AG08395 (cell line): ENCODE measurements at regions not wholly inside any gene's neighbourhood (a gene's known extent, or its start where the extent isn't known, plus 50 kb on each side); places are given as distances from the start of the nearest gene placed in this dataset.
A peak's percentile ranks its signal among the peaks of the same experiment; 100 is the strongest.
"Not testable (repeated sequence)": the region's sequence is repeated elsewhere in the genome, so short reads cannot be mapped to it uniquely, and the experiment has no call there.

Source experiments
- DNase-seq: peaks from one replicate; pipeline ENCODE4 v3.0.0; 2012; ENCODE audit warnings: mixed read lengths, low spot score

DNA sequence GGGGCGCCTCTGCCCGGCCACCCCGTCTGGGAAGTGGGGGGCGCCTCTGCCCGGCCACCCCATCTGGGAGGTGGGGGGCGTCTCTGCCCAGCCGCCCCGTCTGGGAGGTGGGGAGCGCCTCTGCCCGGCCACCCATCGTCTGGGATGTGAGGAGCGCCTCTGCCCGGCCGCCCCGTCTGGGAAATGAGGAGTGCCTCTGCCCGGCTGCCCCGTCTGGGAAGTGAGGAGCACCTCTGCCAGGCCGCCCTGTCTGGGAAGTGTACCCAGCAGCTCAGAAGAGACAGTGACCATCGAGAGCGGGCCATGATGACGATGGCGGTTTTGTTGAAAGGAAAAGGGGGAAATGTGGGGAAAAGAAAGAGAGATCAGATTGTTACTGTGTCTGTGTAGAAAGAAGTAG lies 249.2 kb upstream of the USP15 start:
- DNase-seq = not testable (repeated sequence)

- no peak for DNase-seq
Measured at GRCh38 chr12:62014330-62014729, 245.9 kb upstream of the USP15 start.

- DNase-seq = no peak
Measured at GRCh38 chr12:62016021-62016420, 244.2 kb upstream of the USP15 start.

DNA sequence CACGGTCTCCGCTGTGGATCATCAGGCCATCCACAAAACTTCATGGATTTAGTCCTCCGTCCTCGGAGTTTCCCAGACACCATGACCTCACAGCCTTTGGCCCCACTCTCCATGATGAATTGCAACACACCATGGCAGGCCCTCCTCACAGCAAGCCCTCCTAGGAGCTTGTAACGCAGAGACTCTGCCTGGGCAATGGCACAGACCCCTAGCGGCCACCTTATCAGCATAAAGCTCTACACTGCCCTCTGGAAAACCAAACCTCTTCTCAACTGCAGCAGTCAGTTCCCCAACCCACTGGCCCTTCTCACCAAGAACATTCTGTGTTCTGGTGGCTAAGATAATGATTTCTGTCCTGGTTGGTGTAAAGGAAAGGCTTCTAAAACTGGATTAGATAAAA lies 238.4 kb upstream of the USP15 start:
- no peak for DNase-seq

DNA sequence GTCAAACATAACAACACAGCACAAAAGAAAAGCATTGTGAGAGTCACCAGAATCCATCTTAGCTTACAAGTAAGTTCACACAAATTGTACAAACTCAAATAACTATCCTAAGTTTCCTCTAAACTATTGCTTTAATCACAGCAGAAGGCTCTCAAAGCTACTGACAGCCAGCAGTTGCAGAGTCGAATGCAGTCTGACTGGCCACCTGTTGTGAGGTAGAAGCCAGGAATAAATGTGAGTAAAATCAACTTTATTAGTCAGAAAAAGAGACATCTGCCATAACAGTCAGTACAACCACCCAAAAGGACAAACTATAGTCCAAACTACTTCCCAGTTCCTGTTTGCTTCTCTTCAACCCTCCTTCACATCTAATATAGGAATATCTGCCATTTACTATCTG lies 231.7 kb upstream of the USP15 start:
- no peak for DNase-seq

GRCh38 chr12:62032870-62033269 lies 227.3 kb upstream of the USP15 start:
- DNase-seq = no peak

- no peak for DNase-seq
Measured at GRCh38 chr12:62044450-62045135, 215.6 kb upstream of the USP15 start.

GRCh38 chr12:62045211-62045610 lies 215.0 kb upstream of the USP15 start:
- DNase-seq = no peak

GRCh38 chr12:62050785-62051184 lies 209.4 kb upstream of the USP15 start:
- no peak for DNase-seq

GRCh38 chr12:62069976-62070375 lies 190.2 kb upstream of the USP15 start:
- DNase-seq = no peak

DNA sequence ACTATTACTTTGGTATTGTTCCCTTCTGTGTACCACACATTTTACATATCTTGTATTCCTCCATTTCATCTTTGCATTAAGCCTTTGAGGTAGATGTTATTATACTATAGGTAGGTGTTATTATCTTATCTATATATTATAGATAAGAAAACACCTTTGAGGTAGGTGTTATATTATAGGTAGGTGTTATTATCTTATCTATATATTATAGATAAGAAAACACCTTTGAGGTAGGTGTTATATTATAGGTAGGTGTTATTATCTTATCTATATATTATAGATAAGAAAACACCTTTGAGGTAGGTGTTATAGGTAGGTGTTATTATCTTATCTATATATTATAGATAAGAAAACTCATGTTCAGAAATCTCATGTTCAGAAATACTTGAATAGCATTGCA lies 187.0 kb upstream of the USP15 start:
- DNase-seq = not testable (repeated sequence)

GRCh38 chr12:62075870-62076269 lies 184.3 kb upstream of the USP15 start:
- DNase-seq = no peak

DNA sequence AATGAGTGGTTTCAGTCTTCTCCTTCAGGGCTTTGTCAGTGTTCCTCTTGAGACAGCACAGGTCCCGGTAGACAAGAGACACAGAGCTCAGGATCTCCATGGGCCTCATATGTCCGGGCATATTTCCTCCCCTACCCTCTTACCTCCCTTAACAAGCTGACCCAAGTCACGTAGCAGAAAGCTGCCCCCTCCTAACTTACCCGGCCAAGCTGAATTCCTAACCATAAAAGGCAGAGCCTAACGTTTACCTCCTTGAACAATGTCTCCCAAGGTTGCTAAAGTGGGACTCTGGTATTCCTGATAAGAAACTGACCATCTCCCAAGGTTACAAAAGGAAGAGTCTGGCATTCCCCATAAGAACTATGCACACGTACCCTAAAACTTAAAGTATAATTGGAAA lies 182.2 kb upstream of the USP15 start:
- DNase-seq = no peak

GRCh38 chr12:62082448-62082847 lies 177.8 kb upstream of the USP15 start:
- DNase-seq = no peak

GRCh38 chr12:62098132-62098531 lies 162.1 kb upstream of the USP15 start:
- no peak for DNase-seq

- DNase-seq = no peak
Measured at GRCh38 chr12:62103748-62104147, 156.5 kb upstream of the USP15 start.

DNA sequence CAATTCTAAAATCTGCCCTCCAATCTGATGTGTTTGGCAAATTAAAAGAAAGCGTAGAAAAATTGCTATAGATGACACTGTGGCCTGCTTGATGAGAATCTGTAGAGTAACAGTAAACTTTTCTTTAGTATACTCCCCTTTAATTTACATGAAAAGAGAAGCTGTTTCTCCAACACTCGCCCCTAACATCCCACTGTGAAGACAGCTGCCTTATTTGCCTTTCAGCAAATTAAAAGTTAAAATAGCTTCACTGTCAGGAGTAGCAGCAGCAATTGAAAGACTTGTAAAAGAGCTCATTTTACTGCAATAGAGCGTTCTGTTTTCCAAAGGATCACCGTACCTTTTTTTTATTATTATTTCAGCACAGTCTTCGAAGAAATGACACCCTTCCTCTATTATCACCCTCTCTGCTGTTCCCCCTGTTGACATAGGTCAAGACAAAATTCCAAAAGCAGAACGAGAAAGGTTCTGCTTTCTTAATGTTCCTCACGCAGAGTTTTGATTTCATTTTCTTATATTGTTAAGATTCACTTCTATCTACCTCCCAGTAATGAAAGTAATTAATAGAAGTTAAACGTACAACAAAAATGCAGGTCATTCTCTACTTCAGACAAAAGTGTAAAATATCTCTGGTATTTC lies 153.5 kb upstream of the USP15 start:
- no peak for DNase-seq

- no peak for DNase-seq
Measured at GRCh38 chr12:62113366-62114011, 146.7 kb upstream of the USP15 start.

DNA sequence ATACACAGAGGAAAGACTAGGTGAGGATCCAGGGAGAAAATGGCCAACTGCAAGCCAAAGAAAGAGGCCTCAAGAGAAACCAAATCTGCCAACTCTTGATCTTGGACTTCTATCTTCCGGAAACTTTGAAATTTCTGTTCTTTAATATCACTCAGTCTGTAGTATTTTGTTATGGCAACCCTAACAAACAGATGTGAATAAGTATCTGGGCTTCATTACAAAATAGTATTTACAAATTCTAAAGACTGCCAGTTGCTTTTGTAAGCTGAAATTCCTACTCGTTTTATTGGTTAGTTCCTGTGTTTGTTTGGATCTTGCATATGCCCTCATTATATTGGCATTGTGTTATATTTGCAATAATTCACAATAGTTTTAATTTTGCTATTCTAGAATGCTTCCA lies 143.2 kb upstream of the USP15 start:
- DNase-seq = no peak

DNA sequence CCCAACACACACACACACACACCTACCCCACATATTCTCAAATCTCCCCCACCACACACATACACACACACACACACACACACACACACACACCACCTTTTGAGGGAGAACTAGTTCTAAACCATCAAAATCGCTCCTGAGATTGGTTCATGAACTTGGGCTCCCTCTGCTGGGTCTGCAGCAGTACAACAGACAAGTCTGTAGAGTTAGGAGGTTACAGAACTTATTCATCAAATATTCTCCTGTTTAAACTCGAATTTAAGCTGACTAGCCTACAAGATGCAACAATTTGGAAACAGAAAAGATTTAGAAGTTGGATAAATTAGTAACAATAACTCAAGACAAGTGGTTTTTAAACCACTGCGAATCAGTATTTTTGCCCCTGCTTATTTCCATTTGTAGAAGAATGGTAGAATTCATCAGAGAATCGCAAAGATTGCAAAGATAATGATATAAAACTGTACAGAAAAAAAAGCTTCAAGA lies 136.4 kb upstream of the USP15 start:
- DNase-seq = peak; percentile 51

- DNase-seq = no peak
Measured at GRCh38 chr12:62127516-62127915, 132.7 kb upstream of the USP15 start.

DNA sequence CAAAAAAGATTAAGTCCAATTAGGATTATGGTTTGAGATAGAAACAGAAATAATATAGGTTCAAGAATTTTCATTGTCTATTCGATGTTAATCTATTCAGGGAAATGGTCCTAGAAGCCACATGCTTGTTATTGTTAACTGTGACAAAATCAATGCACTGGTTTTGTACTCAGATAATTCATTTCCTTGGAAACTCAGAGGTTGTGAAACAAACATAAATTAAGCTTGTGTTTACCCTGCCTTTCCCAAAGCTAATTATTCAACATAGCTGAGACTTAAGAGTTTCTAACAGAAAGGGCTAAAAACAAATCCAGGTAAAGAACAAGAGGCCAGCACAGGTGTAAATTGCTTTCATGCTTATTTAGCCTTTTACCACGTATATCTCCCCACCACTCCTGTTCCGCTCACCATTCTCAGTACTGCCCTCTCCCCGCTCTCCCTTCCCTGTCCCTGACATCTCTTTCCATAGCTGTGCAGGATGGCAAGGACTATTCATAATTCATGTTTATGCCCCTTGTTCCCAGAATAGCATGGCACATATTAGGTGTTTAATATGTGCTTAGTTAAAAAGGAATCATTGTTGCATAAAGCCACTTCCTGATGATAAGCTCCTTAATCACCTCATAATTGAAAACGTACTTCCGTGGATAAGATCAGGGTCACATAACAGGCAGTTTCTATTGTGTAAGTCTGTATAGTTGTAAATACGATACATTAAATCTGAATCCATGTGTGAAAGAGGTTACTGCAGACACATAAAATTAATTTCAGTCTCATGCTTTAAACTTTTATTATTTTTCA lies 131.8 kb upstream of the USP15 start:
- no peak for DNase-seq

GRCh38 chr12:62129291-62129690 lies 130.9 kb upstream of the USP15 start:
- no peak for DNase-seq
